ENCODE measurements at regions not wholly inside any gene's neighbourhood (a gene's known extent, or its start where the extent isn't known, plus 50 kb on each side); places are given as distances from the start of the nearest gene placed in this dataset.
A peak's percentile ranks its signal among the peaks of the same experiment; 100 is the strongest.

- H2BK15ac ChIP-seq (ENCODE audit: low read depth, low read length), result no peak overlapping the region
- dilution Hi-C loops (cut with HindIII; ENCODE audit: low sequenced_read_pairs, unreplicated experiment) (no loop called here), intact Hi-C loops (cut with micrococcal nuclease) (no loop called here), in situ Hi-C loops (cut with MboI; ENCODE audit: low sequenced_read_pairs) (no loop called here)
- H3K9me1 ChIP-seq (ENCODE audit: insufficient read depth, low read length), result 0 out of 2 replicates have a peak, but pooled peaks cover 3% of the 10 kb centered on the region
- no peak overlapping the region for H4K5ac ChIP-seq (ENCODE audit: low read depth, low read length)
- H3K56ac ChIP-seq (ENCODE audit: extremely low read depth, insufficient read depth, low read length), result no peak overlapping the region; the same call in 1 of the 2 replicates
- H2AFZ ChIP-seq (replicated peaks; ENCODE audit: low read length, poor library complexity), result no peak overlapping the region
- no peaks in the 10 kb centered on the region for H3K27me3 ChIP-seq (ENCODE audit: control insufficient read depth, insufficient read depth, low read length)
- H4K20me1 ChIP-seq (ENCODE audit: insufficient read depth, low read length), result no peaks in the 10 kb centered on the region
- H2BK20ac ChIP-seq (ENCODE audit: low read depth, low read length), result no peak overlapping the region
- no peak overlapping the region for H3K9ac ChIP-seq (ENCODE audit: low read depth, low read length)
- WGBS, 2 experiments (ENCODE audit: extremely low coverage in 2 of 2, insufficient read length in 1 of 2), result no CpG with 5 or more reads among the region's 2 CpGs
- no peak overlapping the region for H3K23ac ChIP-seq (ENCODE audit: low read depth, low read length)
- H2AK5ac ChIP-seq (ENCODE audit: low read depth, low read length), result no peak overlapping the region
- ChIA-PET POLR2A (ENCODE audit: unreplicated experiment) (no interaction called here), CTCF (interaction anchor here (1.6 kb wide), 1 partner anchor 330 kb away, joined by 5 read pairs; no protein-coding TSS in a partner anchor)
- H3K4me3 ChIP-seq (ENCODE audit: insufficient read depth, low read depth, low read length), result no peak overlapping the region
- no peak overlapping the region for H2BK120ac ChIP-seq (ENCODE audit: low read depth, low read length)
- H3K4me1 ChIP-seq (ENCODE audit: control insufficient read depth, insufficient read depth, low read length), result peaks cover 4% of the 10 kb centered on the region; the same call in 1 of the 2 replicates
- H3K79me1 ChIP-seq (ENCODE audit: low read depth in 1 of 2, low read length in 2 of 2), result no peaks in the 10 kb centered on the region
- DNase-seq, result peak; percentile 94
- no TSS peak for BruUV-seq (replicated peaks)
- no peak overlapping the region for H3K27ac ChIP-seq (ENCODE audit: insufficient read depth, low read length)
- no peak overlapping the region for H3K14ac ChIP-seq (replicated peaks; ENCODE audit: low read depth, low read length)
- peak overlapping the region in 1 of 2 experiments; percentile 57; a peak in 1 of 4 replicates for H4K8ac ChIP-seq (ENCODE audit: low read depth in 2 of 2, low read length in 2 of 2)
- peaks cover 2% of the 10 kb centered on the region; the same call in 1 of the 2 replicates for H3K9me3 ChIP-seq (ENCODE audit: control insufficient read depth, insufficient read depth, low read length)
- no peak overlapping the region for H4K91ac ChIP-seq (ENCODE audit: insufficient read depth, low read depth, low read length)
- no peak for TF ChIP-seq ELK1 (IDR thresholded peaks at IDR 0.05; ENCODE audit: borderline replicate concordance, low read depth, low read length)
- TF ChIP-seq CTCF (conservative IDR thresholded peaks at IDR 0.05; ENCODE audit: low read depth, low read length), result no peak
- TF ChIP-seq MXI1 (IDR thresholded peaks at IDR 0.05; ENCODE audit: borderline replicate concordance, low read depth, low read length), result no peak
- no peak for TF ChIP-seq MAFK (IDR thresholded peaks at IDR 0.05; ENCODE audit: low read depth, low read length)
- TF ChIP-seq FOS (IDR thresholded peaks at IDR 0.05; ENCODE audit: low read depth, low read length), result peak; percentile 94
- TF ChIP-seq SMC3 (IDR thresholded peaks at IDR 0.05; ENCODE audit: low read depth, low read length), result no peak
- TF ChIP-seq RCOR1 (IDR thresholded peaks at IDR 0.05; ENCODE audit: insufficient replicate concordance, low read length), result no peak
- peak; percentile 21; the same call in 1 of the 2 replicates for TF ChIP-seq BHLHE40 (IDR thresholded peaks at IDR 0.05; ENCODE audit: low read depth, low read length)
- 0 out of 2 replicates have a peak, but pooled peaks have one; percentile 32 for TF ChIP-seq NFE2L2 (IDR thresholded peaks at IDR 0.05; ENCODE audit: low read depth, low read length)
- no peak for TF ChIP-seq MAZ (IDR thresholded peaks at IDR 0.05; ENCODE audit: borderline replicate concordance, low read depth, low read length)
- no peak for TF ChIP-seq CHD1 (IDR thresholded peaks at IDR 0.05; ENCODE audit: low read depth, low read length)
- TF ChIP-seq POLR2A (IDR thresholded peaks at IDR 0.05; ENCODE audit: low read depth, low read length), result no peak
- no peak for TF ChIP-seq RAD21 (IDR thresholded peaks at IDR 0.05; ENCODE audit: low read length)
- no peak for TF ChIP-seq RFX5 (IDR thresholded peaks at IDR 0.05; ENCODE audit: low read depth, low read length)
- peak; percentile 84 for TF ChIP-seq USF2 (IDR thresholded peaks at IDR 0.05; ENCODE audit: low read depth, low read length)
- peak; percentile 85 for ATAC-seq (ENCODE audit: low read depth)
- H3K18ac ChIP-seq (ENCODE audit: low read depth, low read length), result no peak overlapping the region
- H3K4me2 ChIP-seq (ENCODE audit: low read depth, low read length), result no peak overlapping the region
- H2AK9ac ChIP-seq (replicated peaks; ENCODE audit: low read depth, low read length, poor library complexity), result no peak overlapping the region
- H3K36me3 ChIP-seq (ENCODE audit: control insufficient read depth, insufficient read depth, low read length), result no peaks in the 10 kb centered on the region
- H3K4ac ChIP-seq (ENCODE audit: low read depth, low read length), result no peak overlapping the region
- H2BK5ac ChIP-seq (ENCODE audit: low read depth, low read length, poor library complexity, severe bottlenecking), result peak overlapping the region; percentile 63
Observed at GRCh38 chr5:145495741-145496140, 339.4 kb downstream of the PRELID2 start.

All from IMR-90 (cell line).